ENCODE measurements at regions not wholly inside any gene's neighbourhood (a gene's known extent, or its start where the extent isn't known, plus 50 kb on each side); places are given as distances from the start of the nearest gene placed in this dataset.

DNA sequence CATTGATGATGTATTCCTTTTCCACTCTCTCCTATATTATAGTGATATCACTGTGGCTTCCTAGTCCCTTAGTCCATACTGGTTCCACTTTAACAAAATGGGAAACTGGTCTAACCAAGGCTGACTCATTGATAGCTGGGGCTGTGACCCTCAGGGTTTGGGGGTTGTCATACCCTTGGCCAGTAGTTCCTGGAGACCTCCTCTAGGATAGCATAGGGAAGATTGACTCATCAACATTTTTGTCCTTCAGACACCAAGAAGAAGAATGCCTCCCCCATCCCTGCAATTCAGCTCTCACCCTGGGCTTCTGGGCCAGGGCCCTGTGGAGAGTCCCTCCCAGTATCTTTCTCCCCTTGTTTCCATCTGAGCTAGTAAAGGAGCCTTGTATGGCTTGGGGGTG is 68.8 kb upstream of the PRPS1 start:
- intact Hi-C loops (cut with DNase I) = no loop called here
- DNase-seq = no peak

DNA sequence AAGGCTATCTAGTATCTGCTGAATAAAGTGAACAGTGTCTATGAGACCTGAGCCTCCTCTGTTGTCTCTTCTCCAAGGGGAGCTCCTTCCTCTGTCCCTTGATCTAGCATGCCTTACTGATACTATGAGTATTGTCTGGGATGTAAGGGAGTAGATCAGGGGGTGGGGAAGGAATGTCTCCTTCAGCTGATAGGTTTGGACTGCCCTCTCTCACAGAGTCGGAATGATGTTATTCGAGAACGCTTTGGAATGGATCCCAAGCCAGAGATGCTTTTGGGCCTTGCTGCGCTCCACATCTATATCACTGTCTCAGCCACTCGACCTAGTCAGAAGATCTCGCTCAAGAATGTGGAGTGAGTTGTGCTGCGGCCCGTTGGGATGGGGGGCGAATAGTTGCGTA is 68.3 kb upstream of the PRPS1 start:
- intact Hi-C loops (cut with DNase I) = no loop called here
- DNase-seq = no peak

- no peak for DNase-seq
- intact Hi-C loops (cut with DNase I) = no loop called here
These were observed 67.3 kb upstream of the PRPS1 start for GRCh38 chrX:107560980-107561379.

DNA sequence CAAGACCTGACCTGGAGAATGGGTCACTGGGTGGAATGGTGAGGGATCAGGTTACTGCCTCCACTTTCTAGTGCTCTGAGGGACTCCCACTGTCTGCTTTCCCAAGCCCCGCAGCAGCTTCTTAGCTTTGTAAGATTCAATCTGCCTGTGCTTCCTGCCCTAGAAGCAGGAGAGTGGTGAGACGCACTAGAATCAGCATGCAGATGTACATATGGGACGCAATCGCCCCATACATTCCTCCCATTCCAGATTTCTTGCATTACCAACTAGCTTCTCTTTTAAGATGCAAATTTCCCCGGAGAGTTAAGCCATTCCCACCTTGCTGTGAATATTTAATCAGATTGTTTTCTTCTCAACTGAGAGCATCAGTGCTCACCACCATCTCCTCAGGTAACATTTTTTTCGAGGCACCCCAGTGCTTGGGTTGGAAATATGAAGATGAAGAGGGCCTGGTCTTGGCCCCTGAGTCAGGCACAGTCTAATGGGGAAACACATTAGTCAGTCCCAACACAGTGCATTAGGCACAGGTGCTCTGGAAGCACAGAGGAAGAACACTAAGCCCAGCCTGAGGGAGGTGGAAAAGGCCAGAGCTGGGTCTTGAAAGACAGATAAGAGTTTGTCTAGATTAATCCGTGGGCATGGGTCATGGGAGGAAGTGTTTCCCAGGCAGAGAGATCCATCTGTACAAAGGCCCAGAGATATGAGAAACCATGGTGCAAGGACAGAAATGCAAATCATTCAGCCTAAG is 66.7 kb upstream of the PRPS1 start:
- intact Hi-C loops (cut with DNase I) = no loop called here
- no peak for DNase-seq

GRCh38 chrX:107562482-107562881 is 65.8 kb upstream of the PRPS1 start:
- intact Hi-C loops (cut with DNase I) = no loop called here
- no peak for DNase-seq

DNA sequence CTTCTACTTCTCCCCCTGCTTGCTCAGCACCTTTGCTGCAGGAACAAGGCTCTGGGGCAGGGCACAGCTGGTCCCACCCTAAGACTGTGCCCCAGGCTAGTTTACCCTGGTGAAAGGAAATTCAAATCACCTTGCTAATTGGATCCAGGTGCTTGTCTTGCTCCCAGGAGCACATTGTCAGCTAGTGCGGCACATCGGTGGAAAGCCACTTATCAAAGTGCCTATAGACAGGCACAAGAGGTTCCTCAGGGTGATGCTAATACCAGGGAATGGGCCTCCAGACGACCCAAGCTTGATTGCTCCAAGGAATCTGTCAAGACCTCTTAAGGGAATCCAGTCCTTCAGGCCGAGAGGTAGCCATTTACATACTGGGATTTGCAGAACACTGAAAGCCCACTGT is 64.5 kb upstream of the PRPS1 start:
- intact Hi-C loops (cut with DNase I) = no loop called here
- no peak for DNase-seq

- DNase-seq = no peak
- intact Hi-C loops (cut with DNase I) = no loop called here
These were observed 63.3 kb upstream of the PRPS1 start for GRCh38 chrX:107565015-107565414.

DNA sequence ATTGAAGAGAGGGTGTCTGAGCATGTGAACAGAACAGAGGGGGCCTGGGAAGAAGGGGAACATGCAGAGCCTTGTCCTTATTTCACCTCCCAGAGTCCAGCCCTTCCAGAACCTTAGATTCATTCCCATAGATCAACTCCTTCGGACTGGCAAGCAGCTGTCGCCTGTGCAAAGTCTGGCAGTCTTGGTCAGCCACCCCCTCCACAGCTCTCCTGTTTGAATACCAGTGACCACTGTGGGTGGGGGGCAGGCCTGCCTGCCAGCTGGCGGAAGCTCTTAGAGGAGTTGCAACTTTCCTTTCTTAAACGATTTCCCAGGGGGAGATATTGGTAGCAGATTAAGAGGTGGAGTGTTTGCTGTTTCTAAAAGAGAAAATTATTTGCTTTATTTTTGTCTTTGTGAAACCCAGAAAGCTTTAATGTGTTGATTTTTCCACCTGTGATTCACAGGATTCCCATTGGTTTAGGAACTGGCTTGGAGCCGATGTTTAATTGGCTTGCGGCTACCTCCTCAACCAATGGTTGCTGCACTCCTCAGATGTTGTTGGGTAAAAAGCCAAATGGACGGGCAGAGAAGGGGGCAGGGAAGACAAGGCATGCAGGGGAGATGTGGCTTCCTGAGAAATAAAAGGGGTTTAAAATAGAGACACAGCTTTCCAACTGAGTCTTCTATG is 62.2 kb upstream of the PRPS1 start:
- intact Hi-C loops (cut with DNase I) = no loop called here
- DNase-seq = peak in 1 of 10 donors; percentile 9

DNA sequence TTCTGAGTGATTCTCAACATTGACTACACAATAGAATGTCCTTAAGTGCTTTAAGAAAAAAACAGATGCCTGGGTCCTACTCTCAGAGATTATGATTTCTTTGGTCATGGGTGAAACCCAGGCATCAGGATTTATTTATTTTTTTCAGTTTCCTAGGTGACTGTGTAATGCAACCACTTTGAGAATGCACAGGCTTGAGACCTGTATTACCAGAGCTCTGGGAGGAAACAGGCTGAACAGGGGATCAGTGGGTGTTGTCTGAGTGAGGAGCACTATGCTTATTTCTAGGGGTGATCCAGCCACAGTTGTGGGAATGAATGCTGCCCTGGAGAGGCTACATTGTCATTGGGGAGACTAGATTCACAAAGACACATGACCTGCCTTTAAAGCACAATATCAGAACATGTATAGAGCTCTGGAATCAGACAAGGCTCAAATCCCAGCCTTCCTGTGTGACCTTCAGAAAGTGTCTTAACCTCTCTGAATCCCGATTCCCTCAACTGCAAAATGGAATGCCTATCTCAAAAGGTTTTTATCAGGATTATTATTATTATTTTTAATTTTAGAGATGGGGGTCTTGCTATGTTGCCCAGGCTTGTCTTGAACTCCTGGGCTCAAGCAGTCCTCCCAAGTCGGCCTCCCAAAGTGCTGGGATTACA is 61.6 kb upstream of the PRPS1 start:
- intact Hi-C loops (cut with DNase I) = no loop called here
- no peak for DNase-seq

DNA sequence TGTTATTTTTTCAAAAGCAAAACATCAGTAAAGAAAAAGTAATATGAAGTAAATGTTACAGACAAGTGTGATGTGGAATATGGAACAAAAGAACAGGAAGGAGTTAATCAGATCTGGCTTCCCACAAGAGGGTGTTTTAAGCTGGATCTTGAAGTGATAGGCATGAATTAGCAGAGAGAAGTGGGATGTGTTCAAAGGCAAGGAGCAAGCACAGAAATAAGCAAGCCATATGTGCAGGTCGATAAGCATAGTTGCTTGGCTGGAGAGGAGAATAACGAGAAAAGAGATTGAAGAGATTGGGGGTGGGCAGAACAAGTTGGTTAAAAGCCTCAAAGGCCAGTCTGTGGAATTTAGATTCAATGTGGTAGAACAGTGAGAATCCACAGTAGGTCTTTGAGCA is 60.9 kb upstream of the PRPS1 start:
- intact Hi-C loops (cut with DNase I) = no loop called here
- DNase-seq = no peak

DNA sequence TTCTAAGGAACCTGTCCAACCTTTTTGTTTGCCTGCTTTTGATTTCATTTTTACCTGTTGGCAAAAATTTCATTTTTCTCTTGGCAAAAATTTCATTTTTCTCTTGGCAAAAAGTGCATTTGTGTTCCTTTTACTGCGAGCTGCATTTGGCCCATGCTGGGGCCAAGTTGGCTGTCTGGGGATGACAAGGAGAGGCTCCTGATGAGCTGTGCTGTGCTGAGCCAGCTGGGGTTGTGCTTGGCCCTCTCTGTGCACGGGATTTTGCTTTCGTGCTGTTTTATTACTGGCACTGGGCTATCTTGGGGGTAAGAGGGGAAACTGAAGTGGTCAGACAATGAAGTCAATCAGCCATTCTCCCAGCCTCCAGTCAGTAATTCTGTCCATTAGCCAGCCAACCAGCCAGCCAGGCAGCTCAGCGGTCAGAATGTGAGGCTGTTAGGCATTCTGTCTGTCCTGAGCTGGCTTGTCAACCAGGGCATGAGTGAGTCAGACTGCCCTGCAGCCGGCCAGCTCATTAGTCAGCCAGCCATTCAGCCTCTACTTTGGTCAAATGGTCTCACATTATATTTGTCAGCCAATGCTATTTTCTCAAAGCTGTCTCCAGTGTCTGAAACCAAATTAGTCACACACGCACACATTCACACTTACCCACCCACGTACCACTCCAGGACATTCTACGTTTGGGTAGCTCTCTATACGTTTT is 56.9 kb upstream of the PRPS1 start:
- peak in 3 of 10 donors; percentile 39 to 86 (median 79) for DNase-seq
- intact Hi-C loops (cut with DNase I) = no loop called here

- intact Hi-C loops (cut with DNase I) = no loop called here
- no peak for DNase-seq
These were observed 55.3 kb upstream of the PRPS1 start for GRCh38 chrX:107573016-107573415.

DNA sequence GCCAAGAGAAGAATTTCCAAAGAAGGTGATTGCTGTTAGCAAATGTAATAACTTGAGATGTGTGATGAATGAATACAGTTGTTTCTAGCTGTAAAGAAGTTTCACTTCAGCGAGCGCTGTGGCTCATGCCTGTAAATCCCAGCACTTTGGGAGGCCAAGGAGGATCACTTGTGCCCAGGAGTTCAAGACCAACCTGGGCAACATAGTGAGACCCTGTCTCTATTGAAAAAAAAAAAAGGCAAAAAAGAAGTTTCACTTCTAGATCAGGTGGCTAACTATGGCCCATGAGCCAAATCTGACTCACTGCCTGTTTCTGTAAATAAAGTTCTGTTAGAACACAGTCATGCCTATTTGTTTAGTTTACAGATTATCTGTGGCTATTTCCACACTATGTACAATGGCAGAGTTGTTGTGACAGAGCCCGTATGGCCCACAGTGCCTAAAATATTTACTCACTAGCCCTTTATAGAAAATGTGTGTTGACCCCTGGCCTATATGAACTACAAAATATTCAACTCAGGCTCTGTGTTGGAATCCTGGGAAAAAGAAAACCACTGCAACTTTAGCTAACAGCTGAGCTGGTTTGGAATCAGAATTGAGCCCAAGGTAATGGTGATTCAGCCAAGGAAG is 54.1 kb upstream of the PRPS1 start:
- intact Hi-C loops (cut with DNase I) = no loop called here
- no peak for DNase-seq

GRCh38 chrX:107574711-107575110 is 53.6 kb upstream of the PRPS1 start:
- intact Hi-C loops (cut with DNase I) = no loop called here
- no peak for DNase-seq

DNA sequence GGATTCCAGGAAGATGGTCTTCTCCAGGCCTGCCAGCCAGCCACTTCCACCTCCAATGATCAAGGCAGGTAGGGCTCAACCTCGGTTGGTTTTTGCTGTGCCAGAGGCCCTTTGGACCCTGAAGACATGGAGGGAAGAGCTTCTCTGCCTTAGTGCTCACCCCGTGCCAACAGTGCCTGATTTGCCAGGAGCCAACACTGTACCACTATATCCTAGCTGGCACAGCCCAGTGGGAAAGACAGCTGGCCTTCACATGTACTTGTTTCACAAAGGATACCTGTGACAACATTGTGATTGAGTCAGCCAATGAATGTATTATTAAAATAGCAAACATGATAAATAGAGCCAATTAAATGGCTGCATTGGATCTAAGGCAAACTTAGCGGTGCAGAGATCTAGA is 51.9 kb upstream of the PRPS1 start:
- no peak for DNase-seq
- intact Hi-C loops (cut with DNase I) = no loop called here

DNA sequence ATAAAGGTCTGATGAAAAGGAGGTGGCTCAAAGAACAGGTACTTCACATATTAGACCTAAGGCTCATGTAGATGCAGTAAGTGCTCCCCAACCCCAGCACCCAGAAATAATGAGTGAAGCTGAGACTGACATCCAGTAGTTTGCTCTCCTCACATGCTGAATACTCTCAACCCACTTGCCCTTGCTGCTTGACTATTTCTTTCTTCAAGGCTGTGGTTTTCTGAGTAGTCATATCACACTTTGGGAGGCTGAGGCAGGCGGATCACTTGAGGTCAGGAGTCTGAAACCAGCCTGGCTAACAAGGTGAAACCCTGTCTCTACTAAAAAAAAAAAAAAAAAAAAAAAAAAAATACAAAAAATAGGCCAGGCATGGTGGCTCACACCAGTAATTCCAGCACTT is 51.5 kb upstream of the PRPS1 start:
- intact Hi-C loops (cut with DNase I) = no loop called here

GRCh38 chrX:107577933-107578332 is 50.4 kb upstream of the PRPS1 start:
- intact Hi-C loops (cut with DNase I) = no loop called here
- DNase-seq = no peak

More for the DNA sequence above, 51.5 kb upstream of the PRPS1 start:
- DNase-seq = no peak
